ENCODE measurements at regions not wholly inside any gene's neighbourhood (a gene's known extent, or its start where the extent isn't known, plus 50 kb on each side); places are given as distances from the start of the nearest gene placed in this dataset.

DNA sequence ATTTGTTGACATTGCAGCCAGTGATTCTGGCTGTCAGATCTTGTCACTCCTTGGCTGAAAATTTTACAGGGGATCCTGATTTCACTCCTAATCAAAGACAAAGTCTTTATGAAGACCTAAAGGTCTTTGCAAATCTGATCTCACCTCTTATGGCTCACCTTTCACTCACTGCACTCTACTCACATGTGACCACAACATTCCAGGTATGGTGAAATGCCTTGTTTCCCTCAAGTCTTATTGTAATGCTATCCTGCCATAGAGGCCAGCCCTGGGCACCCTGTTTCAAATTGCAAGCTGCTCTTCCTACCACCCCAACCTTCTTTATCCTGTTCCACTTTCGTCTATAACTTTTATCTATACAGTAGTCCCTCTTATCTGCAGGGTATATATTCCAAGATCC lies 200.1 kb downstream of the NDFIP2 start:
- POLR2A ChIA-PET (ENCODE audit: unreplicated experiment) = no interaction called here
- BruUV-seq (replicated peaks) = no TSS peak
- H4K5ac ChIP-seq (ENCODE audit: low read depth, low read length) = no peak overlapping the region
- H4K8ac ChIP-seq (ENCODE audit: low read depth in 2 of 2, low read length in 2 of 2) = no peak overlapping the region
- no peak overlapping the region for H2BK15ac ChIP-seq (ENCODE audit: low read depth, low read length)
- no peak overlapping the region for H2BK5ac ChIP-seq (ENCODE audit: low read depth, low read length, poor library complexity, severe bottlenecking)
- no peaks in the 10 kb centered on the region for H3K9me3 ChIP-seq (ENCODE audit: control insufficient read depth, insufficient read depth, low read length)
- no peak overlapping the region for H3K56ac ChIP-seq (ENCODE audit: extremely low read depth, insufficient read depth, low read length)
- no peaks in the 10 kb centered on the region for H4K20me1 ChIP-seq (ENCODE audit: insufficient read depth, low read length)
- no peak overlapping the region for H3K4me2 ChIP-seq (ENCODE audit: low read depth, low read length)
- no peak overlapping the region for H2AFZ ChIP-seq (replicated peaks; ENCODE audit: low read length, poor library complexity)
- H3K4me1 ChIP-seq (ENCODE audit: control insufficient read depth, insufficient read depth, low read length) = no peaks in the 10 kb centered on the region; the same call in 1 of the 2 replicates
- H3K27me3 ChIP-seq (ENCODE audit: control insufficient read depth, insufficient read depth, low read length) = no peaks in the 10 kb centered on the region
- no peak overlapping the region for H3K14ac ChIP-seq (replicated peaks; ENCODE audit: low read depth, low read length)
- no peak for TF ChIP-seq MAFK (IDR thresholded peaks at IDR 0.05; ENCODE audit: low read depth, low read length)
- TF ChIP-seq, protein P1, sequence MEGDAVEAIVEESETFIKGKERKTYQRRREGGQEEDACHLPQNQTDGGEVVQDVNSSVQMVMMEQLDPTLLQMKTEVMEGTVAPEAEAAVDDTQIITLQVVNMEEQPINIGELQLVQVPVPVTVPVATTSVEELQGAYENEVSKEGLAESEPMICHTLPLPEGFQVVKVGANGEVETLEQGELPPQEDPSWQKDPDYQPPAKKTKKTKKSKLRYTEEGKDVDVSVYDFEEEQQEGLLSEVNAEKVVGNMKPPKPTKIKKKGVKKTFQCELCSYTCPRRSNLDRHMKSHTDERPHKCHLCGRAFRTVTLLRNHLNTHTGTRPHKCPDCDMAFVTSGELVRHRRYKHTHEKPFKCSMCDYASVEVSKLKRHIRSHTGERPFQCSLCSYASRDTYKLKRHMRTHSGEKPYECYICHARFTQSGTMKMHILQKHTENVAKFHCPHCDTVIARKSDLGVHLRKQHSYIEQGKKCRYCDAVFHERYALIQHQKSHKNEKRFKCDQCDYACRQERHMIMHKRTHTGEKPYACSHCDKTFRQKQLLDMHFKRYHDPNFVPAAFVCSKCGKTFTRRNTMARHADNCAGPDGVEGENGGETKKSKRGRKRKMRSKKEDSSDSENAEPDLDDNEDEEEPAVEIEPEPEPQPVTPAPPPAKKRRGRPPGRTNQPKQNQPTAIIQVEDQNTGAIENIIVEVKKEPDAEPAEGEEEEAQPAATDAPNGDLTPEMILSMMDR (conservative IDR thresholded peaks at IDR 0.05; ENCODE audit: low read depth, low read length) = no peak
- H3K23ac ChIP-seq (ENCODE audit: low read depth, low read length) = no peak overlapping the region
- DNase-seq = no peak
- ATAC-seq (ENCODE audit: low read depth) = no peak
- in situ Hi-C loops (cut with MboI; ENCODE audit: low sequenced_read_pairs) (no loop called here), intact Hi-C loops (cut with micrococcal nuclease) (no loop called here), dilution Hi-C loops (cut with HindIII; ENCODE audit: low sequenced_read_pairs, unreplicated experiment) (no loop called here)
- no peak overlapping the region for H2BK120ac ChIP-seq (ENCODE audit: low read depth, low read length)
- no peak overlapping the region for H2AK9ac ChIP-seq (replicated peaks; ENCODE audit: low read depth, low read length, poor library complexity)
- H3K9ac ChIP-seq (ENCODE audit: low read depth, low read length) = no peak overlapping the region
- WGBS, 2 experiments (ENCODE audit: extremely low coverage in 2 of 2, insufficient read length in 1 of 2) = no CpG with 5 or more reads among the region's 1 CpG
- H3K18ac ChIP-seq (ENCODE audit: low read depth, low read length) = no peak overlapping the region
- 0 out of 2 replicates have a peak, but pooled peaks cover 4% of the 10 kb centered on the region for H3K9me1 ChIP-seq (ENCODE audit: insufficient read depth, low read length)
- no peak overlapping the region for H3K4me3 ChIP-seq (ENCODE audit: insufficient read depth, low read depth, low read length)
- no peak overlapping the region for H3K4ac ChIP-seq (ENCODE audit: low read depth, low read length)
- no peak overlapping the region for H4K91ac ChIP-seq (ENCODE audit: insufficient read depth, low read depth, low read length)
- no peaks in the 10 kb centered on the region for H3K79me1 ChIP-seq (ENCODE audit: low read depth in 1 of 2, low read length in 2 of 2)
- CTCF ChIA-PET = no interaction called here
- peak overlapping the region; percentile 35; the same call in 1 of the 2 replicates for H2BK20ac ChIP-seq (ENCODE audit: low read depth, low read length)
- no peaks in the 10 kb centered on the region for H3K36me3 ChIP-seq (ENCODE audit: control insufficient read depth, insufficient read depth, low read length)
- no peak overlapping the region for H2AK5ac ChIP-seq (ENCODE audit: low read depth, low read length)
- no peak overlapping the region for H3K27ac ChIP-seq (ENCODE audit: insufficient read depth, low read length)

Measured in IMR-90 (cell line).